Naive thymus-derived CD8-positive, alpha-beta T cell (primary cell): ENCODE measurements at regions not wholly inside any gene's neighbourhood (a gene's known extent, or its start where the extent isn't known, plus 50 kb on each side); places are given as distances from the start of the nearest gene placed in this dataset.
"Not testable (repeated sequence)": the region's sequence is repeated elsewhere in the genome, so short reads cannot be mapped to it uniquely, and the experiment has no call there.

Experiments used
- ATAC-seq, 2 donors: fragments of 150-1000 bp; cut with Tn5 transposase in 1 of 2; sonication (Bioruptor Pico), chemical (Tn5 transposase) in 1 of 2; 1 replicate in 1 of 2; 2 replicates in 1 of 2; pipeline ENCODE4 v1.10.0; 2021; ENCODE audit warnings: mild to moderate bottlenecking in 2 of 2, moderate library complexity in 2 of 2
- POLR2A ChIA-PET: fragments of 350-600 bp; sonication (Branson Sonifier 250); formaldehyde crosslinking; loops from one replicate; lab custom pipeline; 2021; ENCODE audit warnings: antibody characterized with exemption; lab: Charles Lee
- DNase-seq, 10 donors: peaks; one replicate each; pipeline versions ENCODE4 v3.0.0 to v3.0.0-alpha.2; 2020 to 2022
- H3K27ac Mint-ChIP-seq, 10 donors: one replicate each; pipeline ENCODE4 v1.8.0; 2020 to 2022; ENCODE audit warnings: mild to moderate bottlenecking in 10 of 10, mixed read lengths in 10 of 10, moderate library complexity in 4 of 10, inconsistent platforms in 1 of 10
- H3K27me3 Mint-ChIP-seq, 5 donors: one replicate each; pipeline ENCODE4 v1.8.0; 2021 to 2022; ENCODE audit warnings: mixed read lengths in 5 of 5
- H3K36me3 Mint-ChIP-seq, 3 donors: one replicate each; pipeline ENCODE4 v1.8.0; 2020 to 2022; ENCODE audit warnings: mixed read lengths in 3 of 3, mild to moderate bottlenecking in 2 of 3, inconsistent platforms in 1 of 3
- H3K4me1 Mint-ChIP-seq, 4 donors: one replicate each; pipeline ENCODE4 v1.8.0; 2021 to 2022; ENCODE audit warnings: mixed read lengths in 4 of 4
- H3K4me3 Mint-ChIP-seq, 10 donors: one replicate each; pipeline ENCODE4 v1.8.0; 2020 to 2022; ENCODE audit warnings: mild to moderate bottlenecking in 10 of 10, mixed read lengths in 10 of 10, moderate library complexity in 6 of 10, inconsistent platforms in 1 of 10
- H3K9me3 Mint-ChIP-seq, 9 donors: one replicate each; pipeline ENCODE4 v1.8.0; 2020 to 2022; ENCODE audit warnings: mixed read lengths in 9 of 9, mild to moderate bottlenecking in 3 of 9, inconsistent platforms in 1 of 9, moderate library complexity in 1 of 9

DNA sequence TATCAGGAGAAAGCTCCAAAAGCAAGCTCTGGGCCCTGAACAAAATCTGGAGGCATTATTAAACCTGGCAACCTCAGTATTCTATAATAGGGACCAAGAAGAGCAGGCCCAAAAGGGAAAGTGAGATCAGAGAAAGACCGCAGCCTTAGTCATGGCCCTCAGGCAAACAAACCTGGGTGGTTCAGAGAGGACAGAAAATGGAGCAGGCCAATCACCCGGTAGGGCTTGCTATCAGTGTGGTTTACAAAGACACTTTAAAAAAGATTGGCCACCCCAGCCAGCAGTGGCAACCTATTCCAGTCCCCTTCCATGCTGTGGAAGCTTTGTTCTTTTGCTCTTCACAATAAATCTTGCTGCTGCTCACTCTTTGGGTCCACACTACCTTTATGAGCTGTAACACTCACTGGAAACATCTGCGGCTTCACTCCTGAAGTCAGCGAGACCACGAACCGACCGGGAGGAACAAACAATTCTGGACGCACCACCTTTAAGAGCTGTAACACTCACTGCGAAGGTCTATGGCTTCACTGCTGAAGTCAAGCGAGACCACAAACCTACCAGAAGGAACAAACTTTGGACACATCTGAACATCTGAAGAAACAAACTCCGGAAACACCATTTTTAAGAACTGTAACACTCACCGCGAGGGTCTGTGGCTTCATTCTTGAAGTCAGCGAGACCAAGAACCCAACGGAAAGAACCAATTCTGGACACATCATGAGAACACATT lies 1821.2 kb upstream of the PCDH20 start:
- H3K36me3 Mint-ChIP-seq, DNase-seq, POLR2A ChIA-PET, H3K4me3 Mint-ChIP-seq, H3K4me1 Mint-ChIP-seq, H3K27ac Mint-ChIP-seq, H3K27me3 Mint-ChIP-seq, ATAC-seq: not testable (repeated sequence)
- peaks cover 0 to 40% (median 12%) of the 10 kb centered on the region in 9 donors for H3K9me3 Mint-ChIP-seq

DNA sequence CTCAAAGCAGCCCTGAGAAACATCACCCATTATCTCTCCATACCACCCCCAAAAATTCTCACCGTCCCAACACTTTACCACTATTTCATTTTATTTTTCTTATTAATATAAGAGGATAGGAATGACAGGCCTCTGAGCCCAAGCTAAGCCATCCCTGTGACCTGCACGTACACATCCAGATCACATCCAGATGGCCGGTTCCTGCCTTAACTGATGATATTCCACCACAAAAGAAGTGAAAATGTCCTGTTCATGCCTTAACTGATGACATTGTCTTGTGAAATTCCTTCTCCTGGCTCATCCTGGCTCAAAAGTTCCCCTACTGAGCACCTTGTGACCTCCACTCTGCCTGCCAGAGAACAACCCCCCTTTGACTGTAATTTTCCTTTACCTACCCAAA lies 1802.9 kb upstream of the PCDH20 start:
- H3K27me3 Mint-ChIP-seq, H3K4me1 Mint-ChIP-seq, POLR2A ChIA-PET, H3K36me3 Mint-ChIP-seq, ATAC-seq, H3K4me3 Mint-ChIP-seq, H3K27ac Mint-ChIP-seq, DNase-seq: not testable (repeated sequence)
- H3K9me3 Mint-ChIP-seq = peaks cover 0 to 52% (median 10%) of the 10 kb centered on the region in 9 donors

DNA sequence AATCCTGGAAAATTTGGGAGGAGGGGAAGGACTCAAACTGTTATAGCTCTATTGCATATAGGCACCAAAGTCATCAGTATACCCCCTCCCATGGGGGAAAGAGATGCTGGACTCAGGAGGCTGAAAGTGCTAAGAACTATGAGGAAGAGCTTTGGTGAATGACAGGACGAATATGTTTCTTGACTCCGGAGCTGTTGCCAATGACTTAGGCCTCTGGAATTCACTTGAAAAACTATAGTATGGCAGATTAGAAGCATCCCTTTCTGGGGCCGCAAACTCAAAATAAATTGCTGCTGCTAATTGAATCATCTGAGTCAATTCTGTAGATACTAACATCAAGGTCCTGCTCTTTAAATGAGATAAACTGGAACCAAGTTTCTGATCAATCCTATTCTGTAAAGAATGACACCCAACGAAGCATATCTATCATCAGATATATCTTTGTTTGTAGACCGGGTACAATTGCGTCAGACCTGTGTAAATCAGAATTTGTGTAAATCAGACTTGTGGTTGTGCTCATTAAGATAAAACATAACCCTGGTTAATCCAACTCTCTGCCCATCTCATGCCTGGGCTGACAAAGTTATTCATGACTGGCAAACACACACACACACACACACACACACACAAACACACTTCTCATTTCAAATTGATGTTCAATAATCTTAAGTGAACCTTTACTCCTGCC lies 1793.8 kb upstream of the PCDH20 start:
- peaks cover 0 to 17% (median 3%) of the 10 kb centered on the region in 9 donors for H3K9me3 Mint-ChIP-seq

DNA sequence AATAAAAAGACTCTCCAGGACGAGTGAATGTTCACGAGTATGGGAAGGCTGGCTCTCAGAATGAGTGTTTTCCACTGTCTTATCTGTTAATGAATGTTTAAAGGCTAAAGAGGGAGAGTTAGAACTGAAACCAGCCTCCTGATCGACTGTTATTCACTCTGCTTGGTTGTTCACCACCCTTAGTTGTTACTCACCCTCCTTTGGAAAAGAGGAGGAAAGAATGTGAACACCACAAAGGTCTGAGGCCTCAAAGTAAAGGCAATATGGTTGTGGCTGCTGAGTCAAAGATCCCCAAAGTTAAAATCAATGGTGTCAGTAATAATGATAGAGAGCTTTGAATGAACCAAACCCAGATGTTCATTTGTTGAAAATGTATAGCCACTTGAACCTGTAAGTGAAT lies 1793.2 kb upstream of the PCDH20 start:
- POLR2A ChIA-PET = no interaction called here
- H3K27ac Mint-ChIP-seq = no peak overlapping the region
- ATAC-seq = no peak
- no peak for DNase-seq
- no peak overlapping the region for H3K4me3 Mint-ChIP-seq
- H3K9me3 Mint-ChIP-seq = peaks cover 0 to 21% (median 3%) of the 10 kb centered on the region in 9 donors
- H3K4me1 Mint-ChIP-seq = no peaks in the 10 kb centered on the region
- no peaks in the 10 kb centered on the region for H3K27me3 Mint-ChIP-seq
- H3K36me3 Mint-ChIP-seq = no peaks in the 10 kb centered on the region

More for the DNA sequence above, 1793.8 kb upstream of the PCDH20 start:
- POLR2A ChIA-PET = no interaction called here
- Mint-ChIP-seq H3K4me1 (no peaks in the 10 kb centered on the region), H3K4me3 (no peak overlapping the region), H3K27ac (no peak overlapping the region), H3K36me3 (no peaks in the 10 kb centered on the region), H3K27me3 (no peaks in the 10 kb centered on the region)
- DNase-seq (no peak), ATAC-seq (no peak)

DNA sequence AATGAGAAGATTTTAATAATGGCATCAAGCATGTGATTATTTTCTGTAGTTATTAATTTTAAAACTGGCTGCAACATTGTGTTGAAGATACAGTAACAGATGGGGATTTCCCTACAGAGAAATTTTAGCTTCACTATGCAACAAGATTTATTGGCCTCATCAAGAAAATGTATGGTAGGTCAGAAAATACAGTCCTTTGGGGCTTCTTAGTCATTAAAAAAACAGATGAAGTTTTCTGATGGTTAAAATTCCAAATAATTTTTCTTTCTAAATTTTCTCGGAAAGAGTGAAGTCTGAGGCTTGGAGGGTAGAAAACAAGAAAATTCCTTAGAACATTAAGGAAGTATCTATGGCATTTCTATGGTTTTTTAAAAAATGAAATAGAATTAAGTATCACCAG lies 1790.8 kb upstream of the PCDH20 start:
- H3K36me3 Mint-ChIP-seq = no peaks in the 10 kb centered on the region
- H3K9me3 Mint-ChIP-seq = peaks cover 0 to 21% (median 2%) of the 10 kb centered on the region in 9 donors
- no peaks in the 10 kb centered on the region for H3K4me1 Mint-ChIP-seq
- H3K27me3 Mint-ChIP-seq = no peaks in the 10 kb centered on the region
- ATAC-seq (no peak), DNase-seq (no peak)
- no peak overlapping the region for H3K27ac Mint-ChIP-seq
- H3K4me3 Mint-ChIP-seq = no peak overlapping the region
- POLR2A ChIA-PET = no interaction called here

DNA sequence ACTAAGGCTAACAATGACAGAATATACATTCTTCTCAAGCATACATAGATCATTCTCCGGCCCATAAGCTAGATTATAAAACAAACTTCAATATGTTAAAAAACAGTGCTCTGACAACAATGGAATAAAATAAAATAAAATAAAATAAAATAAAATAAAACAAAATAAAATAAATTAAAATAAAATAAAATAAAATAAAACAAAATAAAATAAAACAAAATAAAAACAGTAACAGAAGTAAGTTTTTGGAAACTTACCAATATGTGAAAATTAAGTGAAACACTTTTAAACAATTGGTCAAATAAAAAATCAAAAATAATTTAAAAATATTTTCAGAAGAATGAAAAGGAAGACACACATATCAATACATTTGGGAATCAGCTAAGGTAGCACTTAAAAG lies 1785.8 kb upstream of the PCDH20 start:
- POLR2A ChIA-PET = no interaction called here
- DNase-seq (no peak), ATAC-seq (no peak)
- H3K4me1 Mint-ChIP-seq = no peaks in the 10 kb centered on the region
- H3K36me3 Mint-ChIP-seq = no peaks in the 10 kb centered on the region
- H3K27me3 Mint-ChIP-seq = no peaks in the 10 kb centered on the region
- H3K4me3 Mint-ChIP-seq = no peak overlapping the region
- H3K27ac Mint-ChIP-seq = no peak overlapping the region
- peaks cover 0 to 12% (median 2%) of the 10 kb centered on the region in 9 donors for H3K9me3 Mint-ChIP-seq

DNA sequence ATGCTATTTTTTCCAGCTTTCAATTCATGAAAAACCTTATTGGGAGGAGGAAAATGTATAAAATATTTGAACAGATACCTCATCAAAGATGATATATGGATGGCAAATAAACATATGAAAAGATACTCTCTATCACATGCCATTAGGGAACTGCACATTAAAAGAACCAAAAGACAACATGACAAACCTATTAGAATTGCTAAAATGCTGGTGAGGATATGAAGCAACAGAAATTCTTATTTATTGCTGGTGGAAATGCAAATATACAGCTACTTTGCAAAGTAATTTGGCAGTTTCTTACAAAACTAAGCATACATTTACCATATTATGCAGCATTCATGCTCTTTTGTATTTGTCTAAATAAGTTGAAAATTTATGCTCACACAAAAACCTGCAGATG lies 1783.9 kb upstream of the PCDH20 start:
- peaks cover 0 to 11% (median 3%) of the 10 kb centered on the region in 9 donors for H3K9me3 Mint-ChIP-seq
- H3K4me3 Mint-ChIP-seq = no peak overlapping the region
- no peaks in the 10 kb centered on the region for H3K36me3 Mint-ChIP-seq
- no peaks in the 10 kb centered on the region for H3K4me1 Mint-ChIP-seq
- DNase-seq (no peak), ATAC-seq (no peak)
- POLR2A ChIA-PET = no interaction called here
- H3K27ac Mint-ChIP-seq = no peak overlapping the region
- H3K27me3 Mint-ChIP-seq = no peaks in the 10 kb centered on the region

DNA sequence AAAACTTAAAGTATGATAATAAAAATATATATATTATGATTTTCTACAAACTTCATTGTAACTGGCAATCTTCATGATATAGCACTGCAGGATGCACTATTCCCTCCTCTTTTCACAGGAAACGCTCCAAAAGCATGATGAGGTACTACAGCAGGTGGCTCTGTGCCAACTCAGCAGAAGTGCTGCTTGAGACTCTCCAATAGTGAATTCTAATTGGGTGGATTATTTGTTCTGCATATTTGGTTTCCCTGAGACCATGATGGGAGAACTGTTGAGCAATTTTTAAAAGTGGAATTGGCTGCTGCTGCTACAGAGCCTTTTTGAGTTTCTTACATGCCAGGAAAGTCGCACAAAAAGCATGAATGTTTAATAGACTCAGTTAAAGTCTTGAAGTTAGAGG lies 1782.4 kb upstream of the PCDH20 start:
- Mint-ChIP-seq H3K4me1 (no peaks in the 10 kb centered on the region), H3K9me3 (peaks cover 0 to 6% (median 0%) of the 10 kb centered on the region in 9 donors), H3K36me3 (no peaks in the 10 kb centered on the region), H3K27me3 (no peaks in the 10 kb centered on the region), H3K4me3 (no peak overlapping the region), H3K27ac (no peak overlapping the region)
- POLR2A ChIA-PET = no interaction called here
- ATAC-seq = no peak
- no peak for DNase-seq

DNA sequence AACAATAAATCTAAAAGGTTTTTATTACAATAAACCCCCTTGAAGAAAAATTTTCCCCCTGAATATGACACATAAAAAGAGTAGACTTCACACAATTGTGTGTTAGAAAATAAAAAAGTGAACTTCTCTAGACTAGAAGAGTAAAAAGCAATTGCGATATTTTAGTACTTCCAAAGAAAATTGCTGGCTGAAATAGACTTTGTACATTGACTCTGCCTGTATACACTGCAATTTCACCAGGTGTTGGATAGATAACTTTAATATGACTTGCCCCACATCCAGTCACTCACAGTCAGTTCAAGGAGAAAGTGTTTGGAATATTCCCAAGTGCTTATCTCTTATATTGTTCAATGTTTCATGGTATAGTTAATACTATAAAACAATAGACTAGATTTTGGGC lies 1780.1 kb upstream of the PCDH20 start:
- H3K4me1 Mint-ChIP-seq = no peaks in the 10 kb centered on the region

DNA sequence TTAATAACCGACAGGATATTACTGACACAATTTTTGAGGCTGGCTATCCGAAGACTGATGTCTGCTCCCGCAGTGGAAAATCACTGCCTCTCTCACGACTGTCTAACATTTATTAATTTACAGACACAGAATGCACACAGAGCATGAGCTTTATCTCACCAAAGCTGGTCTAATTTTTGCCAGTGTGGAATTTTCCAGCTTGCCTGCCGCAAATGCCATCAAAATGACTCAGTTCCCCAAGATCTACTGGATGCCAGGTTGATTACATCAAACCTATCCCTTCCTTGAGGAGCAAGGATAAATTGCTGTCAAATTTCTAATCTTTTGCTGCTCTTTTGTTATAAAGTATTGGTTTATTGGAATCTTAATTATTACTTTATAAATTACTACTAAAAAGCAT lies 1775.1 kb upstream of the PCDH20 start:
- DNase-seq = no peak
- Mint-ChIP-seq H3K4me1 (no peaks in the 10 kb centered on the region), H3K27me3 (no peaks in the 10 kb centered on the region), H3K9me3 (peaks cover 0 to 19% (median 2%) of the 10 kb centered on the region in 9 donors), H3K27ac (no peak overlapping the region), H3K4me3 (no peak overlapping the region), H3K36me3 (no peaks in the 10 kb centered on the region)
- POLR2A ChIA-PET = no interaction called here
- ATAC-seq = no peak

More for the DNA sequence above, 1780.1 kb upstream of the PCDH20 start:
- ATAC-seq = no peak
- H3K27ac Mint-ChIP-seq = no peak overlapping the region
- DNase-seq = no peak
- no peak overlapping the region for H3K4me3 Mint-ChIP-seq
- H3K27me3 Mint-ChIP-seq = no peaks in the 10 kb centered on the region
- no peaks in the 10 kb centered on the region for H3K36me3 Mint-ChIP-seq
- H3K9me3 Mint-ChIP-seq = peaks cover 0 to 8% (median 2%) of the 10 kb centered on the region in 9 donors
- POLR2A ChIA-PET = no interaction called here

DNA sequence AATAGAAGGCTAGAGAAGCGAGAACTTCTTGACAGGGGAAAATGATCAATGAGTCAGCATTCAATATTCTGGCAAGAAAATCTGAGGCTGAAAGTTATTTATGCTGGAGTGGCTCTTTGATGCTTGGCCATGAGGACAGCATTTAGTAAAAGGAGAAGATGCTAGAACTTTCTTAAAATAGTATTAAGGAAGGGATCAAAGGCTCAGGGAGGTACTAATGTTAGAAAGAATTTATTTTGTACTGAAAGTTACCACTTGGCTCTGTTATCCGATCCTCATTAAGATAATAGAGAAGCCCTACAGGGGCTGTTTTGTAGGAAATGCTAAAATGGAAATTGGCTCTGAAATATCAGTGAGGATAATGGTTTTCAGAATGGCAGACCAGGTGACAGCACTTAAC lies 1774.6 kb upstream of the PCDH20 start:
- H3K27me3 Mint-ChIP-seq = no peaks in the 10 kb centered on the region
- no peak overlapping the region for H3K4me3 Mint-ChIP-seq
- H3K36me3 Mint-ChIP-seq = no peaks in the 10 kb centered on the region
- no peak for DNase-seq
- H3K4me1 Mint-ChIP-seq = no peaks in the 10 kb centered on the region
- POLR2A ChIA-PET = no interaction called here
- no peak for ATAC-seq
- H3K9me3 Mint-ChIP-seq = peaks cover 0 to 16% (median 2%) of the 10 kb centered on the region in 9 donors
- H3K27ac Mint-ChIP-seq = no peak overlapping the region

DNA sequence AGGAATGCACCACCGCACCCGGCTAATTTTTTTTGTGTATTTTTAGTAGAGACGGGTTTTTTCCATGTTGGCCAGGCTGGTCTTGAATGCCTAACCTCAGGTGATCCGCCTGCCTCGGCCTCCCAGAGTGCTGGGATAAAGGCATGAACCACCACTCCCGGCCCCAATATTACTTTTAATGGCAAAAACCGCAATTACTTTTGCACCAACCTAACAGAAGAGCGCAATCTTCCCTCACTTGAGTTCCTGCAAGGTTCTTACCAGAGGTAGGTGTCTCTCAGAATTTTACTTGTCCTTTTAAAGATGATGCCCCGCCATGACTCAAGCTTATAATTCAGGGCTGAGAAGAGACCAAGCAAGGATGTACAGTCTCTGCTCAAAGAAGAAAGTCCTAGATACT lies 1774.1 kb upstream of the PCDH20 start:
- Mint-ChIP-seq H3K36me3 (no peaks in the 10 kb centered on the region), H3K9me3 (peaks cover 0 to 17% (median 2%) of the 10 kb centered on the region in 9 donors), H3K4me3 (no peak overlapping the region), H3K27me3 (no peaks in the 10 kb centered on the region), H3K27ac (no peak overlapping the region), H3K4me1 (no peaks in the 10 kb centered on the region)
- POLR2A ChIA-PET = no interaction called here
- no peak for ATAC-seq
- DNase-seq = no peak

DNA sequence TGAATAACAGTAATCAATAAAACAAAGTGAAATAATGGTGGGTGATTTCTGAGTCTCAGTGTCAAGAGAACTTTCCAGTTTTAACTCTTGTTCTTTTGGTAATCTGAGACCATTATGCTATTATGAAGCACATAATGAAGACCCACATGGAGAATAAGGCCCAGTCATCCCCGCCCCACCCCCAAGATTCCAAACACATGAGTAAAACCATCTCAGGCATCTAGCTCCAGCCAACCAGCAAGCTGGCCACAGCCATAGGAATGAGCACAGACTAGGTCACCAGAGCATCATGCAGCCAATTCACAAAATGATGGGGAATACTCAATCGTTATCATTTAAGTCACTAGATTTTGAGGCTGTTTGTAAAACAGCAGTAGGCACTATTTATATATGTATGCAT lies 1769.0 kb upstream of the PCDH20 start:
- ATAC-seq (no peak), DNase-seq (no peak)
- POLR2A ChIA-PET = no interaction called here
- no peak overlapping the region for H3K27ac Mint-ChIP-seq
- H3K9me3 Mint-ChIP-seq = peaks cover 0 to 16% (median 5%) of the 10 kb centered on the region in 9 donors
- no peaks in the 10 kb centered on the region for H3K27me3 Mint-ChIP-seq
- H3K4me3 Mint-ChIP-seq = no peak overlapping the region
- no peaks in the 10 kb centered on the region for H3K36me3 Mint-ChIP-seq
- H3K4me1 Mint-ChIP-seq = no peaks in the 10 kb centered on the region
